ENCODE measurements at regions not wholly inside any gene's neighbourhood (a gene's known extent, or its start where the extent isn't known, plus 50 kb on each side); places are given as distances from the start of the nearest gene placed in this dataset.

DNA sequence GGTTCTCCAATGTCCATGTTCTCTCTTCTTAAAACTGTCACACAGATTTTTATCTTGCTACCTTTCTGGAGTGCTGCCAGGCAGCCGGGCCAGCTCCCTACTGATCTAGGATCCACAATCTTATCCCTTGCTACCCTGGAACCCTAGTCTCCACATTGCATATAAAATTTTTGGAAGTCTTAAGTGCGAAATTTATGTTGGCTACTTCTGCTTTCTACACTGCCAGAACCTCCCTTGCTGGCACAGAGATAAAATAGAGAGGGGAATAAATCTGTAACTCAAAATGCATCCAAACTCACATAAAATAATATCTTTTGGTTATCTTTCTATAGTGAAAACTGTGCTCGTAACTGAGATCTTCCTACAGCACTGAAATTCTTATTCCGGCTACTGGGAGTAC is 182.6 kb downstream of the ZPLD1 start:
- H3K14ac ChIP-seq (ENCODE audit: insufficient read depth, low read length): no peak overlapping the region
- no peak overlapping the region for H3K56ac ChIP-seq (ENCODE audit: insufficient read length, low read depth, low read length)
- peaks cover 4 to 13% of the 10 kb centered on the region in 2 experiments for H3K4me1 Mint-ChIP-seq
- H3K23ac ChIP-seq (ENCODE audit: insufficient read length, low read depth, low read length): no peak overlapping the region
- no peak overlapping the region for H2AK5ac ChIP-seq (ENCODE audit: insufficient read length, low read length)
- H3K27ac Mint-ChIP-seq: no peak overlapping the region
- H3T11ph ChIP-seq (ENCODE audit: low read length): no peak overlapping the region
- H3K4me2 ChIP-seq (ENCODE audit: insufficient read depth, insufficient read length, low read length): no peak overlapping the region
- no peak overlapping the region for H2BK120ac ChIP-seq (ENCODE audit: low read depth, low read length, poor library complexity, severe bottlenecking)
- DNase-seq: no peak
- no peaks in the 10 kb centered on the region for H3K9me3 ChIP-seq (ENCODE audit: control insufficient read depth, low read depth, low read length)
- no peak overlapping the region for H2BK20ac ChIP-seq (ENCODE audit: low read depth, low read length, poor library complexity, severe bottlenecking)
- no peak overlapping the region for H3K4ac ChIP-seq (ENCODE audit: low read depth, low read length)
- no peaks in the 10 kb centered on the region for H4K20me1 ChIP-seq (ENCODE audit: control insufficient read depth, insufficient read depth, insufficient read length)
- no peaks in the 10 kb centered on the region for H3K23me2 ChIP-seq (ENCODE audit: insufficient read length, low read depth, low read length, poor library complexity, severe bottlenecking)
- H2BK15ac ChIP-seq (ENCODE audit: low read depth, low read length): no peak overlapping the region
- H3K79me1 ChIP-seq (ENCODE audit: insufficient read depth, low read depth, low read length, poor library complexity, severe bottlenecking): no peaks in the 10 kb centered on the region
- H3K36me3 Mint-ChIP-seq (ENCODE audit: insufficient read depth in 1 of 3, low read depth in 3 of 3): no peaks in the 10 kb centered on the region
- no peaks in the 10 kb centered on the region; the same call in 1 of the 2 replicates for H3K4me1 ChIP-seq (ENCODE audit: insufficient read depth, low read length)
- H3K27ac ChIP-seq (ENCODE audit: insufficient read length, low read depth, low read length): no peak overlapping the region
- H2BK5ac ChIP-seq (ENCODE audit: insufficient read length, low read length): no peak overlapping the region
- WGBS (ENCODE audit: extremely low coverage, insufficient read length, low lambda C conversion rate): no CpG with 5 or more reads among the region's 4 CpGs
- H4K8ac ChIP-seq (replicated peaks; ENCODE audit: insufficient read length, low read depth, low read length): no peak overlapping the region
- H3K4me3 Mint-ChIP-seq: no peak overlapping the region
- TF ChIP-seq, protein P1, sequence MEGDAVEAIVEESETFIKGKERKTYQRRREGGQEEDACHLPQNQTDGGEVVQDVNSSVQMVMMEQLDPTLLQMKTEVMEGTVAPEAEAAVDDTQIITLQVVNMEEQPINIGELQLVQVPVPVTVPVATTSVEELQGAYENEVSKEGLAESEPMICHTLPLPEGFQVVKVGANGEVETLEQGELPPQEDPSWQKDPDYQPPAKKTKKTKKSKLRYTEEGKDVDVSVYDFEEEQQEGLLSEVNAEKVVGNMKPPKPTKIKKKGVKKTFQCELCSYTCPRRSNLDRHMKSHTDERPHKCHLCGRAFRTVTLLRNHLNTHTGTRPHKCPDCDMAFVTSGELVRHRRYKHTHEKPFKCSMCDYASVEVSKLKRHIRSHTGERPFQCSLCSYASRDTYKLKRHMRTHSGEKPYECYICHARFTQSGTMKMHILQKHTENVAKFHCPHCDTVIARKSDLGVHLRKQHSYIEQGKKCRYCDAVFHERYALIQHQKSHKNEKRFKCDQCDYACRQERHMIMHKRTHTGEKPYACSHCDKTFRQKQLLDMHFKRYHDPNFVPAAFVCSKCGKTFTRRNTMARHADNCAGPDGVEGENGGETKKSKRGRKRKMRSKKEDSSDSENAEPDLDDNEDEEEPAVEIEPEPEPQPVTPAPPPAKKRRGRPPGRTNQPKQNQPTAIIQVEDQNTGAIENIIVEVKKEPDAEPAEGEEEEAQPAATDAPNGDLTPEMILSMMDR (conservative IDR thresholded peaks at IDR 0.05): no peak
- H4K5ac ChIP-seq (ENCODE audit: insufficient read length, low read depth, low read length): no peak overlapping the region
- no peaks in the 10 kb centered on the region for H3K27me3 Mint-ChIP-seq (ENCODE audit: low read depth)
- no peak overlapping the region for H3K18ac ChIP-seq (ENCODE audit: insufficient read length, low read depth, low read length)
- H4K91ac ChIP-seq (ENCODE audit: insufficient read length, low read depth, low read length): no peak overlapping the region
- H2AFZ ChIP-seq (ENCODE audit: low read length): no peak overlapping the region
- no peak overlapping the region for H3K9ac ChIP-seq (ENCODE audit: extremely low read depth, insufficient read length, low read length)
- no peaks in the 10 kb centered on the region; a peak in 2 of 5 replicates for H3K9me3 Mint-ChIP-seq
- no peaks in the 10 kb centered on the region for H3K27me3 ChIP-seq (ENCODE audit: insufficient read depth, low read length)
- no peak overlapping the region for H2BK12ac ChIP-seq (ENCODE audit: insufficient read length, low read depth, low read length)
- no peaks in the 10 kb centered on the region for H3K79me2 ChIP-seq (ENCODE audit: insufficient read depth, low read length)
